ENCODE measurements at regions not wholly inside any gene's neighbourhood (a gene's known extent, or its start where the extent isn't known, plus 50 kb on each side); places are given as distances from the start of the nearest gene placed in this dataset.

DNA sequence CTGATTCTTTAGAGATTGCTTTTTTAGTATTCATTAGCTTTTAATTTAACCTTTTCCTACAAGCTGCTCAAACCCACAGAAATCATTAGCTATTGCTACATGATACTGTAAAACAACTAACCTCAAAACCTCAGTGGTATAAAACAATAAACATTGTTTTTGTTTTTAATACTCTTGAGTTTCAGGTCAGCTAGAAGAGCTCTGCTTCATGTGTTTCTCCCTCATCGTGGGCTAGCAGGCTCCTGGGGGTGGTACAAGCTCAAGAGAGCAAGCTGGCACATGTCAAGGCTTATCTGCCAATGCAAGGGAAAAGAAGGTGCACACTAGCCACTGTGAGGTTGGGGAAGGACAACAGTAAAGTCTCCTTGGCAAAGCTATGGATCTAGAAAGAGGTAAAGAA is 232.9 kb upstream of the PHF14 start:
- Histone ChIP-seq H3K4me1 (ENCODE audit: insufficient read depth, low read length) (no peaks in the 10 kb centered on the region), H3K4me2 (ENCODE audit: insufficient read depth, insufficient read length, low read length) (no peak overlapping the region), H4K20me1 (ENCODE audit: control insufficient read depth, insufficient read depth, insufficient read length) (no peaks in the 10 kb centered on the region), H3K79me1 (ENCODE audit: insufficient read depth, low read depth, low read length, poor library complexity, severe bottlenecking) (no peaks in the 10 kb centered on the region), H2BK15ac (ENCODE audit: low read depth, low read length) (no peak overlapping the region), H3K23me2 (ENCODE audit: insufficient read length, low read depth, low read length, poor library complexity, severe bottlenecking) (no peaks in the 10 kb centered on the region), H2BK5ac (ENCODE audit: insufficient read length, low read length) (no peak overlapping the region), H3K23ac (ENCODE audit: insufficient read length, low read depth, low read length) (no peak overlapping the region), H2AK5ac (ENCODE audit: insufficient read length, low read length) (no peak overlapping the region), H3K56ac (ENCODE audit: insufficient read length, low read depth, low read length) (no peak overlapping the region), H2BK120ac (ENCODE audit: low read depth, low read length, poor library complexity, severe bottlenecking) (no peak overlapping the region), H3K9me3 (ENCODE audit: control insufficient read depth, low read depth, low read length) (no peaks in the 10 kb centered on the region), H4K5ac (ENCODE audit: insufficient read length, low read depth, low read length) (no peak overlapping the region), H3K27ac (ENCODE audit: insufficient read length, low read depth, low read length) (no peak overlapping the region), H4K8ac (replicated peaks; ENCODE audit: insufficient read length, low read depth, low read length) (no peak overlapping the region), H3K4ac (ENCODE audit: low read depth, low read length) (no peak overlapping the region), H3K18ac (ENCODE audit: insufficient read length, low read depth, low read length) (no peak overlapping the region), H3T11ph (ENCODE audit: low read length) (no peak overlapping the region), H2BK12ac (ENCODE audit: insufficient read length, low read depth, low read length) (no peak overlapping the region), H2BK20ac (ENCODE audit: low read depth, low read length, poor library complexity, severe bottlenecking) (no peak overlapping the region), H3K27me3 (ENCODE audit: insufficient read depth, low read length) (no peaks in the 10 kb centered on the region), H3K14ac (ENCODE audit: insufficient read depth, low read length) (no peak overlapping the region), H3K79me2 (ENCODE audit: insufficient read depth, low read length) (no peaks in the 10 kb centered on the region), H2AFZ (ENCODE audit: low read length) (no peak overlapping the region), H3K9ac (ENCODE audit: extremely low read depth, insufficient read length, low read length) (no peak overlapping the region), H4K91ac (ENCODE audit: insufficient read length, low read depth, low read length) (no peak overlapping the region)
- no peak for TF ChIP-seq CTCF (conservative IDR thresholded peaks at IDR 0.05)
- Mint-ChIP-seq H3K4me3 (no peak overlapping the region), H3K36me3 (ENCODE audit: insufficient read depth in 1 of 3, low read depth in 3 of 3) (peaks cover 0 to 2% (median 0%) of the 10 kb centered on the region in 3 experiments; a peak in 3 of 7 replicates), H3K27ac (no peak overlapping the region; a peak in 1 of 7 replicates), H3K9me3 (peaks cover 3 to 4% of the 10 kb centered on the region in 2 experiments; a peak in 3 of 5 replicates), H3K4me1 (no peaks in the 10 kb centered on the region), H3K27me3 (ENCODE audit: low read depth) (no peaks in the 10 kb centered on the region)
- DNase-seq = no peak
- no CpG with 5 or more reads among the region's 1 CpG for WGBS (ENCODE audit: extremely low coverage, insufficient read length, low lambda C conversion rate)

All from H9 (cell line).